ENCODE measurements at regions not wholly inside any gene's neighbourhood (a gene's known extent, or its start where the extent isn't known, plus 50 kb on each side); places are given as distances from the start of the nearest gene placed in this dataset.
A peak's percentile ranks its signal among the peaks of the same experiment; 100 is the strongest.
"Not testable (repeated sequence)": the region's sequence is repeated elsewhere in the genome, so short reads cannot be mapped to it uniquely, and the experiment has no call there.

GRCh38 chr15:95630683-95631082 lies 699.8 kb upstream of the NR2F2 start:
- DNase-seq = no peak

DNA sequence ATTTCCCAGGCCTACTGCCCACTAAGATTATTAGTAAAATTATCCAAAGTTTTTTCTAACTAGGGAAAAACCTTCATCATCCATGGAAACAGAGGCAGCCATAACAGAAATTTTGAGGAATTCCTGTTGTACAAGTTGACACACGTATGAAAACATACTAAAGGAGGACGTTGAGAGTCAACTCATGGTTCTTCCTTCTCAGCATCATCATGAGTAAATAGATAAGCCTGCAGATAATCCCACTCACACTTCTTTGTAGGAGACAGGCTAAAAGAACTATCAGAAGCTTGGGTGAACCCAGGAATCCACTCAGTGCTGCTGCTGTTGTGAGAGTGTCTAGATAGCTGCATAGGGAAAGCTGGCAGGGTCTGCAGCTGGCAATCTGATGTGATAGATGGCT lies 694.8 kb upstream of the NR2F2 start:
- DNase-seq = no peak

- DNase-seq = no peak
Measured at GRCh38 chr15:95636107-95636506, 694.4 kb upstream of the NR2F2 start.

GRCh38 chr15:95637234-95637633 lies 693.3 kb upstream of the NR2F2 start:
- DNase-seq = not testable (repeated sequence)

- no peak for DNase-seq
Measured at GRCh38 chr15:95639208-95639607, 691.3 kb upstream of the NR2F2 start.

DNA sequence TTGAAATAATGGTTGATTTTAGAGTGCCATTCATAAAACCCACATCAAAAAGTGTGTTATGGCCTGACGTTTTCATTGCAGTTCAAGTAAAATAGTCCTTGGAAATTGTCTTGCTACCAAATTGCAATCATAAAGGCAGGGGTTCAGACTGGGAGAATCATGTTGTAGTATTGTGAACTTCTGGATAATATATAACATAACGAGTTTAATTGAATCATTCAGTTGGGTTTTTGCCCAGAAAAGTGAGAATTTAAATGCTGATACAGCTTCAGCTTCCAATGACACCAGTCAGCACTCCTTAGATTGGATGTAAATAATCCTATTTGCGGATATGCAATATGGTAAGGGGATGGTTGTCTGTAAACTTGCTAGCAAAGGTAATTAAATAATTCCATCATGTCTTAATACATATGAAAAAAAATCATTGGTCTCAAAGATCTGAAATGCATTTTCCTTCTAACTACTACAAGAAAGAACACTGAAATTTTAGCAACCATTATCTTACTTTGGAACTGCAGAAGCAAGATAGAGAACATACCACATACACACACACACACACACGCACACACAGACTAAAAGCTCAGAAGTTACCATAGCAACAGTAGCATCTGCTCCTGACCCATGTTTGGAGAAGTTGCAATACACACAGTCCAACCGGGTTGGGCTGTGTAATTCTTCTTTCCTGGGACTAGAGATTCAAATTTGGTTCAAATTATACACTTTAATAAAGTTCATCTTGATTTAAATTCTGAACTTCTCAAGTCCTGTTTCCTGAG lies 686.2 kb upstream of the NR2F2 start:
- no peak for DNase-seq

GRCh38 chr15:95645791-95646338 lies 684.6 kb upstream of the NR2F2 start:
- DNase-seq = no peak

DNA sequence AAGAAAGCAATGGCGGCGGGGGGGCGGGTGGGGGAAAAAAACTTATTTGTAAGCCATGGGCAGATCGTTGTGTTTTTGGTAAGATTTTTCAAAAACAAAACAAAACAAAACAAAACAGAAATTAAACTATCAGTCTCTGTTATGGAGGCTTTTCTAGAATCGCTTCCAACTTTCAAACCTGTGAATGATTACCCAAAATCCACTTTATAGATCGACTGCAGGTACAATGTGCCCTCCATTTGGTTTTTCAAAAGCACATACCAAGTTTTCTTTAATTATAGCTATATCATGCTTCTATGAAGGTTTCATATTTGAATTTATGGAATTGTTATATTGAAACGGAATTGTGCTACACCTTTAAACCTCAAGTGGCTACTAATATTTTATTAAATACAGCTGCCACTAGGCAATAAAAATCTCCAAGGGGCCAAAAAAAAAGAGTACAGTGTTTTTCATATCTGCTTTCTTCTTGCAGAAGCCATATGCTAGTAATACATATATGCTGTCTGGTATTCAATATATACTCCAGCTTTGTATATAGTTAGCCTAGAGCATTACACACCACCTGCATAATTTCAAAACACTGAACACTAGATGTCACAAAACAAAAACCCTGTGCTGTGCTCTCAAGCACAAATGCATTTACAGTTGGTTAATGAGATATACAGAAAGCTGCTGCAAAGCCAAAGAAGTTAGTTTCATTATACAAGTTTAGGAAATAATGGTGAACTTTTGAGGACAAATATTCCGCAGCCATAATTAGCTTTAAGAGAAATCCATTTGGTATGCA lies 683.8 kb upstream of the NR2F2 start:
- no peak for DNase-seq

- no peak for DNase-seq
Measured at GRCh38 chr15:95647531-95648277, 682.8 kb upstream of the NR2F2 start.

- no peak for DNase-seq
Measured at GRCh38 chr15:95653361-95653805, 677.1 kb upstream of the NR2F2 start.

DNA sequence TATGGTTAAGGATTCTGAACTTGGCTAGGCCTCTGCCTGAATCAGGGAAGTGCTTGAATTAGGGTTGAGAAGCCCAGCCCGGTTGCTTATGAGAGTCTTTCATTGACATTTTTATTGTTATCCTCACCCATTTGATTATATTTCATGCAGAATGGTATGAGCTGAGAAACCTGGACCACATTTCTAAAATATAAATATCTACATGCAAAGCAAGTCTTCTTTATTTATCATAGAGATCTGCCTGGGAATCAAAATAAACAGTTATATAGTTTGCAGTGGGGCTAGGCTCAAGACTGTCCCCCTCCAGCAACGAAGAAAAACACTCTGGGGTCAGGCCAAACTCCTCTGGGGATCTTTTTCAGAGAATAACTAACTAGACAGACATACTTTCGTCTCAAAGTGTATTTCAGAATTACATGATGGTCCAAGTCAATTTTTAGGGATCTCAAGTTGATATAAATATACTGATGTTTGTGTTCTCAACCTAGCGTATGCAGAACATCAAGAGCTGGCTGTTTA lies 675.4 kb upstream of the NR2F2 start:
- no peak for DNase-seq

DNA sequence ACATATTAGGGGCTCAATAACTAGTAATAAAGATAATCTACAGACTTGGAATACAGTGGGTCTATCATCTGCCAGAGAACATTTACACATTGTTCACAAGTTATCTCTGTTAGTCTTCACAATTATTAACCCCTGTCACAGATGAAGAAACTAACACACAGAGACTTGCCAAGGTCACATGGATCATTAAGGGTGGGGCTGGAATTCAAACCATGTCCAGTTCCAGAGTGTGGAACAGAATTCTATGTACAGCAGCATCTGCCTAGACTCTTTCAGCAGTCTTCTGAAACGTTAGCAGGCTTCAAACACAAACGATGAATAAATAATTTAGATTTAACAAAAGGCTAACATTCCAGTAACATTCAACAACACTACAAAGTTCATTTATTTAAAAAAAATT lies 673.9 kb upstream of the NR2F2 start:
- no peak for DNase-seq

GRCh38 chr15:95658799-95659198 lies 671.7 kb upstream of the NR2F2 start:
- DNase-seq = no peak

GRCh38 chr15:95659656-95660055 lies 670.8 kb upstream of the NR2F2 start:
- no peak for DNase-seq

DNA sequence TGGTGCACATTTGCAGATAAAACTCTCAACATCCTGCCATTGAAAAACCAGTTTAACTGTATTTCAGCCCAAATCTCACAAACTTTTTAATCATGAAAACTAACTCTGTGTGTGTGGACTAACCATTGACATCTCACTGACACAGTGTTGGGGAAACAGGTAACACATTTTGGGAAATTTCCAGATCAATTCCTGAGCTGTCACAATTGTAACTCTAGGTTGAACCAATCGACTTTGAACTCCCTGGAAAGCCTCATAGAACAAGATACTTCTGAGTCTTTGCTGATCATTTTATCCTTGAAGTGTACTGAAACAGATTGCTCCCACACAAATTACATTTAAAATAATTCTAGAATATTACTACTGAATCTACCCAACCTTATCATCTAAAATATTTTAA lies 667.9 kb upstream of the NR2F2 start:
- DNase-seq = no peak

DNA sequence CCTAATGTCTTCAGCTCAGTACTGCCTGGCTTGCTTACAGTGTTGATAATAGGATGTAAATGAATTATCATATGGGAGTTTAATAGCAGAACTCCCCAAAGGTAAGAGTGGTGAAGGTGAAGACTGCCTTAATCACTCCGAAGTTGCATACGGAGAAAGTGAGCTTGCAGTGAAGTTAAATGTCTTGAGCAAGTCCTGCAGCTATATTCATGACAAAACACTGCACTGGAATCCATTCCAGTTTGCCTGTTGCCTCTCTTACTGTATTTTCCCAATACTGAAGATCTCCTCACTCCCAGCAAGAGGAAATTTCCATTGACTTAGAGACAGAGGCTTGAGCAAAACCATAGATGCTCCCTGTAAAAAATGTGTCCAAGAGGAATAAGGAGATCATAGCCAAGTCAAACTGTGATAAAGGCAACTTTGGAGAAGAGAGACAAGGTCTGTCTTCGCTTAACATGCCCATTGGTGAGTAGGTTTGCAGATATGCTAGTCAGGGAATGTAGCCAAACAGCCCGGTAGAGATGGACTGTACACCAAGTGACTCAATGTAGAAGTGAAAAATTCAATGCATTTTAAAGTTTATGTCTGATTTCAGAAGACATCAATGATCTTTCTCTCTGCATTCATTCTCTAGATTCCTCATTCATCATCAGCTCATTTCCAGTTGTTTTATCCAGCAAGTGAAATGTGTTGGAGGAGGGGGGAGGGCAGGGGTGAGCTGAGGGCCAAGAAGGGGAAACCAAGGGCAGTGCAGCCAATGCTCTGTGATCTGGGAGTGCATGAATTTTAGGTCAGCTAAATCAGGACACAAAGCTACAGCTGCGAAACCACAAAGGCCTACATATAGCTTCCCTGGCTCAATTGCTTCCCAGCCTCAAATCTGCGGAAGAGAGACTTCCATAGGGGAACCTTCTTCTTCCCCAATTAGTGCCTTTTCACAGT lies 667.1 kb upstream of the NR2F2 start:
- DNase-seq = no peak

DNA sequence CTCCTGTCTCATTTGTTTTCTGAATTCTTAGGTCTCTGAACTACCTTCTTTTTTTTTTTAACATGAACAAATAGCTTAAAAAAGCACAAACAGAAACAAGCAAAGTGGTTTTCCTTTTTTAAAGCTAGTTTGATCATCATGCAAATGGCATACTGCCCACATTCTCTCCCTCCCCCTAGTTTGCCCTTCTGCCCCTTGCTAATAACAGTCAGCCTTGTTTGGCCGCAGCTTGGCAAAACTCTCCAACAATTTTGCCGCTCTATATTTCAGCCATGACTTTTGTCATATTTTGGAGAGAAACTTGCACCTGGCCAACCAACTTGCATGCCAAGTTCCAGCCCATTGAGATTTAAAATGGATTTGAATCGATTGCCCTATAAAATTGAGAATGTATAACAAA lies 666.0 kb upstream of the NR2F2 start:
- DNase-seq = no peak

GRCh38 chr15:95669146-95669922 lies 661.2 kb upstream of the NR2F2 start:
- peak; percentile 45 for DNase-seq

DNA sequence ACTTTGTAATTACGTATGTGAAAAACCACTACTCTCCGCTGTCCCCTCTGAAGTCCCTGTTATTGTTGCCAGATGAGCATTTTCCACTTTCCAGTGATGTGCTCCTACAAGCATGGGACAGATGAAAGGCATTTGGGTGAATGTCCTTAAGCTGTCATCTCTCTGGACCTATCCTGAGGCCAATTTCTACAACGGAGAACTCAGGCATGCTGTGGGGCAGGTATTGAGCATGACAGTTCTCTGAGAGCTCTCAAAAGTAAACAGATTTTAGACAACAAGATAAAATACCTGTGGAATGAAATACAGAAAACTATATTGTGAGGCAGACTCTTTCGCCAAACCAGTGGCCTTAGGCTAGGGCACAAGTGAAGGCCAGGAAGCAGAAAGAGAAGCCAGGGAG lies 656.5 kb upstream of the NR2F2 start:
- DNase-seq = no peak

GRCh38 chr15:95676500-95676899 lies 654.0 kb upstream of the NR2F2 start:
- no peak for DNase-seq
